HG03520 (cell line): ENCODE measurements at regions not wholly inside any gene's neighbourhood (a gene's known extent, or its start where the extent isn't known, plus 50 kb on each side); places are given as distances from the start of the nearest gene placed in this dataset.
A peak's percentile ranks its signal among the peaks of the same experiment; 100 is the strongest.
"Not testable (repeated sequence)": the region's sequence is repeated elsewhere in the genome, so short reads cannot be mapped to it uniquely, and the experiment has no call there.

Experiments
- ATAC-seq: cut with Tn5 transposase; IDR thresholded peaks from one replicate; pipeline ENCODE4 v1.9.1; 2021; ENCODE audit warnings: mild to moderate bottlenecking, moderate library complexity; ENCODE audit not compliant: unreplicated experiment

DNA sequence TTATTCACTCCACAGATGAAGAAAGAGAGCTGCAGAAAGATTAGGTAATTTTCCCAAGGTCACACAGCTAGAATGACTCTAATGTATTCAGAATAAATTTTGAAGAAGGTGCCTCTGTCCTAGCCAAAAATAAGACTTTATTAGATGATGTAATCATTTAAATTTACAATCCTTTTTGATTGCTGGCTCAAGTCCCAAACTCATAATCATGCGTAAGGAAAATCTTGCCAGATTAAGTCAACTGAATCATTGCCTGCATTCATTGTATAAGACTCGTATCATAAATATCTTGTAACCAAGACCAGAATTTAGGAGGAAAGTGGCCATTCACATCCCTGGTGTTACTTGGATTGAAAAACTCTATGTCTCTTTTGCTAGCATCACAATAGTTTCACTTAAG, 53.1 kb upstream of the STK39 start:
- no peak for ATAC-seq

- ATAC-seq: no peak
These were observed 56.8 kb upstream of the STK39 start for GRCh38 chr2:168304024-168304681.

DNA sequence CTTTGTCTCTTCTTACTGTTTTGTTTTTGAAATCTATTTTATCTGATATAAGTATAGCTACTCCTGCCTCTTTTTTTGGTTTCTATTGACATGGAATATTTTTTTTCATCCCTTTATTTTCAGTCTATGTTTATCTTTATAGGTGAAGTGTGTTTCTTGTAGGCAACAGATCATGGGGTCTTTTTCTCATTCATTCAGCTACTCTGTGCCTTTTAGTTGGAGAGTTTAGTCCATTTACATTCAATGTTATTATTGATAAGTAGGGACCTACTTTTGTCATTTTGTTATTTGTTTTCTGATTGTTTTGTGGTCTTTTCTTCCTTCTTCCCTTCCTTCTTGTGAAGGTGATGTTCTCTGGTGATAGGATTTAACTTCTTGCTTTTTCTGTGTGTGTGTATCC, 60.0 kb upstream of the STK39 start:
- no peak for ATAC-seq

- ATAC-seq: no peak
These were observed 63.2 kb upstream of the STK39 start for GRCh38 chr2:168310580-168310979.

DNA sequence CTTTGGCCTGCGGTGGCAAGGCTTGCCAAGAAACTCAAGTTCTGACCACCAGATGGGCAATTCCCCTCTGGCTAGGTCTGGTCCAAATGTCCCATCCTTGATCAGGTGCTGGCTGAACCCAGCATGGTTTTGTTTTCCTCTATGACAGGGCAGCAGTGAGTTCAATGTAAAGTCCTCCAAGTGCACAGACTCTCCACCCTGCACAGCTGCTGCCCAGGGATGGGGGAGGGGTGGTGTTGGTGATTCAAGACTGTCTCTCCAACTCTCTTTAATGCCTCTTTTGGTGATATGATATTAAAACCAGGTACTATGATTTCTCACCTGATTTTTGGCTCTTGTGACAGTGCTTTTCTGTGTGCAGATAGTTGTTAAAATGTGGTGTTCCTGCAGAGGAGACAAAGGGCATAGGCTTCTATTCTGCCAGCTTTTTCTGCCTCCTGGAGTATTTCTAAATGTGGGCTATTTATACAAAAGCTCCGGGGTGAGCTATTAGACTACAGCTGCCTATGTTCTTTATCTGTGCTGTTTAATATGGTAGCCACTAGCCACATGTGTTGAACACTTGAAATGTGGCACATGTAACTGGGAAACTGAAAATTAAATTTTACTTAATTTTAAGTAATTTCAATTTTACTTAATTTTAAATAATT, 64.0 kb upstream of the STK39 start:
- no peak for ATAC-seq

- ATAC-seq: no peak
These were observed 64.8 kb upstream of the STK39 start for GRCh38 chr2:168312036-168312822.

GRCh38 chr2:168314236-168314635, 66.8 kb upstream of the STK39 start:
- ATAC-seq: no peak

GRCh38 chr2:168315331-168316072, 68.1 kb upstream of the STK39 start:
- no peak for ATAC-seq

DNA sequence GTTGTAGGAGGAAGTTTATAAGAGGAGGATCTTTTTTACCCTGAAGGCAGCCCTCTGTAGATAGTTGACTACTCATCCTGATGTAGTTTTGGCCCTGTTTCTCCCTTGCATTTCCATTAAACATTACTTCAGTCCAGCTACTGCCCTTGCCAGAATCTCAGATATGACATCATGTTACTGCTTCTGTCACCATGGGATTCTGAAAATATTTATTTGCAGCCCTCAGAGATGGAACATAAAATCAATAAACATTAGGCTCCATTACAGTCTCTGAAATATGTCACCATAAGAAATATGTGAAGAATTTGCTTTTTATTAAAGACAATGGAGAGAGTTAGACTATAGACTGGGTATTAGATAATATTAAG, 68.7 kb upstream of the STK39 start:
- ATAC-seq: no peak

DNA sequence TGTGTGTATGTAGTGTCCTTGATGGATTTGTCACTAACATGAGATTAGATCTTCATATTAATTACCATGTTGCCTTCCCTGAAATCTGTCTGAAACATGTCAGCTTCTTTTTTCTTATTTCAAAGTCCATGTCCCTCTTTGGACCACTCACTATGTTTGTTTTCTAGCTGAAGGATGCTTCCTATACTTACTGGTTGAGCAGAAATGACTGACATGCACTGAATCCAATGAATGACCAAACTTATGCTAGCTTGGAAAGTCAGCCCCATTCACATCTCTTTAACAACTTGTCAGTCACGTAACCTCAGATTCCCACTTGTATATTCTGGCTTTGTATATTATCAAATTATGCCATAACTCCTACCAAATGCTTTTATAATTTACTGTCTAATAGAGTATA, 69.9 kb upstream of the STK39 start:
- no peak for ATAC-seq

DNA sequence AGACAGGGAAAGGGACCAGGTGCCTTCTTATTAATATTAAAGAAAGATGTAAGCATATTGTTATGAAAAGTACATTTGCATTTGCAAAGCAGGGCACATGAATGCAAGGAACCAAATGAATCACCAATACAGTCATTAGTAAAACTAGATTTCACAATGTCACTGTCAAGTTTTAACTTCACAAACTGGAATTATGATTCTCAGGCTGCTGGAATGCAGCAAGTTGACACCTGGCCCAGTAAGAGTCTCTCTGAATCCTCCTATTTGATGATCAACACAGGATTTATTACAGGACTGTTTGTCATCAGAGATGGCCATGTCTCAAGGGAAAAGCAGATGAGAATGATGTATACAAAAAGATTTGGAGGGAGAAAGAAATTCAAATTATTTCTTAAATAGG, 72.9 kb upstream of the STK39 start:
- ATAC-seq: no peak

DNA sequence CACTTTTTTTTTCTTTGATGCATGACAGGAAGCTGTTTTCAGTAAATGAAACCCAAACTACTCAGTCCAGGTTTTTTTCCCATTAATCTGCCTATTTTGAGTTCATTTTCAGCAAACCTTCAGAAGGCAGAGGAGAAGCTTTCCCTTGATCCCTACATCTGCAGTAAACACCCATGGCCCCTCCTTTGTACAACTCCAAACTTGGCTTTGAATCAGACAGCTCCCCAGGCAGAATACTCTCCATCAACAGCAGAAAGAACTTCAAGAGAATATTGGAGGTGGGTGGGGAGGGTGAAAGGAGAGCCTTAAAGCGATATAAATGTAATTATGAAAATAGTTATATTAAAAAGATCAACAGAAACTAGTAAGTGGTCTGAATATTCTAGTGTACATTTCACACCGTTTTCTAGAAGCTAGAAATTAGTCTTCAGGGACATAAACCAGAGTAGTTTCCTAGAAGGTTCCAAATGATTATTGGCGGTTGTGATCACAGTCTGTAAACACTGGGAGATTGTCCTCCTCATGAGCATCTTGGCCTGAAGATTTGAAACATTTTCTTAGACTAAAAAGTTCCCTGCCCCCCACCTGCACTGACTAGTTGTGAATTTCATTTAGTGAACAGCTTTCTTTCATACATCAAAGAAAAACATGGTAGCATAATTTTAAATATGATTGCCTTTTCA, 75.1 kb upstream of the STK39 start:
- no peak for ATAC-seq

DNA sequence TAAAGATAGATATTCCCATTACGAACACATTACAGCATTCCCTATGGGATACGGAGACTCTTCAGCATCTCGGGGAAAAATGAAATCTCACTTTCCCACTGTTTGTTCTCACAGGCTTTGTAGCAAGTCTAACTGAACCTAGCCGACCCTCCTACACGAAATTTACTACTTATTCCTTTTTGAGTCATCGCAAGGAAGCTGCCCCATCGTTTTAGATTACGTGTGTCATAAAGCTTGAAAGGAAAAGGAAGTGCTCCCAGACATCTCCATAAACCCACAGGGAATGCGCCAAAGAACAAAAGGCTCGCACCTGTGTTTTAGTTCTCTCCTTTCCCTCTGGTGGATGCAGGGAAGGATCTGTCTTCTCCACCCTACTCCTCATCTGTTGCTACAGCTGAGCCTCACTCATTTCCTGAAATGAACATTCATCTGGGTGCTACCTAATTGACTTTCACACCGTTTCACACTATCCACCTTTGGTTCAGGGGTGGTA, 76.2 kb upstream of the STK39 start:
- no peak for ATAC-seq

GRCh38 chr2:168326572-168326971, 79.2 kb upstream of the STK39 start:
- ATAC-seq: no peak

DNA sequence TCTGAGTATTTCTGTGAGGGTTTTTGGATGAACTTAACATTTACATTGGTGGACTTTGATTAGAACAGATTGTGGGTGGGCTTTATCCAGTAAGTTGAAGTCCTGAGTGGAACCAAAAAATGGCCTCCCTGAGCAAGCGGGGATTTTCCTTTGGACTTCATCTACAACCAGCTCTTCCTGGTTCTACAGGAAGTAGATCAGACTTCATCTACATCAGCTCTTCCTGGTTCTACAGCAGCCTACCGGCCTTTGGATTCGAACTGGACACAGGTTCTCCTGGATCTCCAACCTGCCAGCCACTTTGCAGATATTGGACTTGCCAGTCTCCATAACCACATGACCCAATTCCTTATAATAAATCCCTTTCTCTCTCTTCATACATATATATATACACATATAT, 79.9 kb upstream of the STK39 start:
- ATAC-seq: no peak

DNA sequence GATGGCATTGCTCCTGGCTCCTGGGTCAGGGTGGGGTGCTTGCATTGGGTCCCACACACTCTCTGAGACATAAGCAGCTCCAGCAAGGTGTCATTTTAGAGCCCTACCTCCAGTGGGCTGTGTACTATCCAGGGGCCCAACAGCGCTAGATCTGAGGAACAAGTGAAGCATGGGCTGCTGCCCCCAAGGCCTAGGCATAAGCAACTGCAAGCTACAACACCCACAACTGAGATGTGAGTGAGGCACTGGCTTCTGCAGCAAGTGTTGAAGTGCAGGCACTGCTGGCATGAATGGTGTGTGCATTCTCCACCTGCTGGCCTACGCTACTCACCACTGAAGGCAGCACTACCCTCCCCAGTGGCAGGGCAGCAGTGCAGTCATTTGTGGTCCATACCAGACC, 81.0 kb upstream of the STK39 start:
- no peak for ATAC-seq

GRCh38 chr2:168330624-168331423, 83.4 kb upstream of the STK39 start:
- ATAC-seq: no peak

DNA sequence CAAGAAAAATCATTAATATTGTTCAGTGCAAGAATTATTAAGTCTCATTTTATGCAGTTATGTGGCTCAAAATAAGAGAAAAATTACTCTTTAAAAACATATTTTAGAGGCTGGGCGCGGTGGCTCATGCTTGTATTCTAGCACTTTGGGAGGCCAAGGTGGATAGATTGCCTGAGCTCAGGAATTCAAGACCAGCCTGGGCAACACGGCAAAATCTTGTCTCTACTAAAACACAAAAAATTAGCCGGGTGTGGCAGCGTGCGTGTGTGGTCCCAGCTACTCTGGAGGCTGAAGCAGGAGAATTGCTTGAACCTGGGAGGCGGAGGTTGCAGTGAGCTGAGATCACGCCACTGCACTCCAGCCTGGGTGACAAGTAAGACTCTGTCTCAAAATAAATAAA, 87.9 kb upstream of the STK39 start:
- ATAC-seq: not testable (repeated sequence)

- peak; percentile 88 for ATAC-seq
These were observed 89.5 kb upstream of the STK39 start for GRCh38 chr2:168336786-168337388.

DNA sequence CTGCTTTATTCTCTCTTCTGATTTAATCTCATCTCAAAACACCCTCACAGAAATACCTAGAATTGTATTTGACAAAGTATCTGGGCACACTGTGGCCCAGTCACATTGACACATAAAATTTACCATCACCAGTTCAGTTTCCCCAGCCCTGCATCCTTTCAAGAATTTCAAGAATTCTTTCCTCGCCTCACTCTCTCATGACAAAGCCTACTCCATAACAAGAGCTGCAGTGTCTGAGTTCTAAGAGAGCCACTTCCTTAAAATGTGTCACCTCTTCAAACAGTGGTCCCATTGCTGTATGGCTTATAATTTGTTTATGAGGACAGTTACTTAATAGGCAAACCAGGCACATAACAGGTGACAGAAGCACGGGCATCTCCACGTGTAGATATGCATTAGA, 90.9 kb upstream of the STK39 start:
- no peak for ATAC-seq
